Endothelial cell of umbilical vein (primary cell): ENCODE measurements at regions not wholly inside any gene's neighbourhood (a gene's known extent, or its start where the extent isn't known, plus 50 kb on each side); places are given as distances from the start of the nearest gene placed in this dataset.

Experiments used
- BruUV-seq: library from RNA; stranded (reverse); fragments of 400-500 nt; replicated peaks from 2 replicates; lab custom pipeline; 2021; lab: Mats Ljungman, UMichigan
- CTCF ChIA-PET: fragments of 300-600, 350-600 bp; sonication (Branson Sonifier 250); formaldehyde crosslinking; loops from one replicate; lab custom pipeline; 2021; ENCODE audit warnings: antibody characterized with exemption, inconsistent platforms; lab: Charles Lee
- POLR2A ChIA-PET: fragments of 300-600, 350-600 bp; sonication (Branson Sonifier 250); formaldehyde crosslinking; loops from one replicate; lab custom pipeline; 2021; ENCODE audit warnings: antibody characterized with exemption, inconsistent platforms; lab: Charles Lee
- DNase-seq: peaks from one replicate; pipeline ENCODE4 v3.0.0-alpha.2; 2011; ENCODE audit warnings: low read depth, low spot score
- FAIRE-seq: peaks from 2 replicates; lab custom pipeline; 2011; peaks lifted over from hg19 to GRCh38; lab: Jason Lieb, UNC
- H2AFZ ChIP-seq: 2 replicates; pipeline ENCODE4 v1.6.0; 2012; ENCODE audit warnings: low read depth, low read length, control low read depth, inconsistent platforms
- H3K27ac ChIP-seq: 2 replicates; pipeline ENCODE4 v1.5.1; 2011; ENCODE audit warnings: low read depth, mild to moderate bottlenecking, control low read depth, low read length, moderate library complexity; ENCODE audit not compliant: insufficient read depth
- H3K27me3 ChIP-seq, 2 experiments: 2 replicates each; pipeline versions ENCODE4 v1.6.0 to v1.6.1; 2011; ENCODE audit warnings: low read length in 2 of 2, mixed read lengths in 1 of 2; ENCODE audit not compliant: control insufficient read depth in 2 of 2, insufficient read depth in 2 of 2
- H3K36me3 ChIP-seq, 2 experiments: 2 replicates in 1 of 2; 3 replicates in 1 of 2; pipeline ENCODE4 v1.5.1; 2011; ENCODE audit warnings: low read length in 2 of 2, mild to moderate bottlenecking in 1 of 2, moderate library complexity in 1 of 2; ENCODE audit not compliant: control insufficient read depth in 2 of 2, insufficient read depth in 2 of 2; ENCODE audit errors: extremely low read depth in 1 of 2
- H3K4me1 ChIP-seq: 3 replicates; pipeline ENCODE4 v1.5.1; 2011; ENCODE audit warnings: mild to moderate bottlenecking, low read length; ENCODE audit not compliant: control insufficient read depth, insufficient read depth; ENCODE audit errors: extremely low read depth
- H3K4me2 ChIP-seq: 2 replicates; pipeline ENCODE4 v1.6.1; 2011; ENCODE audit warnings: low read length, control low read depth, mixed read lengths; ENCODE audit not compliant: insufficient read depth
- H3K4me3 ChIP-seq, 3 experiments: fragments of 200-600 bp in 1 of 3; sonication (generic), shearing (Covaris generic) in 1 of 3; replicated peaks in 1 of 3; 2 replicates each; pipeline ENCODE4 v1.5.1; 2011 to 2016; ENCODE audit warnings: control low read depth in 3 of 3, low read length in 3 of 3, mild to moderate bottlenecking in 2 of 3, inconsistent platforms in 1 of 3, low read depth in 1 of 3, moderate library complexity in 1 of 3; ENCODE audit not compliant: insufficient read depth in 1 of 3
- H3K79me2 ChIP-seq: 2 replicates; pipeline ENCODE4 v1.6.0; 2012; ENCODE audit warnings: low read length, inconsistent platforms; ENCODE audit not compliant: control insufficient read depth, insufficient read depth
- H3K9ac ChIP-seq: replicated peaks from 2 replicates; pipeline ENCODE3; 2011; ENCODE audit warnings: low read length, control low read depth; ENCODE audit not compliant: insufficient read depth; ENCODE audit errors: extremely low read depth
- H3K9me1 ChIP-seq: replicated peaks from 3 replicates; pipeline ENCODE4 v1.6.0; 2011; ENCODE audit warnings: mild to moderate bottlenecking, low read length; ENCODE audit not compliant: control insufficient read depth, insufficient read depth; ENCODE audit errors: extremely low read depth
- H3K9me3 ChIP-seq: replicated peaks from 2 replicates; pipeline ENCODE4 v1.5.1; 2012; ENCODE audit warnings: low read length, inconsistent platforms; ENCODE audit not compliant: control insufficient read depth, insufficient read depth
- H4K20me1 ChIP-seq: replicated peaks from 2 replicates; pipeline ENCODE3; 2011; ENCODE audit warnings: mild to moderate bottlenecking, low read length; ENCODE audit not compliant: control insufficient read depth, insufficient read depth; ENCODE audit errors: extremely low read depth
- CTCF ChIP-seq, 2 donors: IDR thresholded peaks; 1 replicate in 1 of 2; 2 replicates in 1 of 2; pipeline ENCODE4 v1.5.1; 2011; ENCODE audit warnings: low read length in 2 of 2, mild to moderate bottlenecking in 2 of 2, moderate library complexity in 2 of 2, control low read depth in 1 of 2, inconsistent platforms in 1 of 2, low read depth in 1 of 2; ENCODE audit not compliant: insufficient read depth in 1 of 2; ENCODE audit errors: extremely low read depth in 1 of 2
- EZH2 ChIP-seq: IDR thresholded peaks from 2 replicates; pipeline ENCODE4 v1.6.1; 2012; ENCODE audit warnings: borderline replicate concordance, low read depth, mild to moderate bottlenecking, moderate library complexity, low read length, inconsistent platforms; ENCODE audit not compliant: severe bottlenecking
- FOS ChIP-seq: IDR thresholded peaks from 2 replicates; pipeline ENCODE4 v1.6.1; 2011; ENCODE audit warnings: mild to moderate bottlenecking, low read length, moderate library complexity, borderline replicate concordance; ENCODE audit not compliant: insufficient read depth
- GATA2 ChIP-seq: IDR thresholded peaks from 2 replicates; pipeline ENCODE4 v1.7.0; 2011; ENCODE audit warnings: low read depth, mild to moderate bottlenecking, moderate library complexity, mixed read lengths, low read length; ENCODE audit not compliant: insufficient read length, insufficient read depth
- JUN ChIP-seq: IDR thresholded peaks from 2 replicates; pipeline ENCODE4 v1.6.1; 2011; ENCODE audit warnings: borderline replicate concordance, low read depth; ENCODE audit not compliant: insufficient read length, insufficient read depth
- MAX ChIP-seq: IDR thresholded peaks from 2 replicates; pipeline ENCODE4 v1.6.1; 2011; ENCODE audit not compliant: insufficient read depth, insufficient read length
- MYC ChIP-seq: IDR thresholded peaks from one replicate; pipeline ENCODE4 v1.6.1; 2011; ENCODE audit warnings: mild to moderate bottlenecking, low read depth, low read length
- POLR2A ChIP-seq: IDR thresholded peaks from 2 replicates; pipeline ENCODE4 v1.6.1; 2012; ENCODE audit warnings: low read depth, mild to moderate bottlenecking, control low read depth, low read length
- POLR2AphosphoS5 ChIP-seq: IDR thresholded peaks from 2 replicates; pipeline ENCODE4 v1.6.1; 2012; ENCODE audit warnings: low read depth, mild to moderate bottlenecking, control low read depth, low read length, moderate library complexity; ENCODE audit not compliant: insufficient read depth
- dilution Hi-C: fragments of 300-500 bp; cut with MboI; formaldehyde crosslinking; loops from one replicate; pipeline ENCODE4 v1.15.0; 2019; ENCODE audit warnings: low sequenced_read_pairs; ENCODE audit not compliant: extremely low pct_ligation_motif_present
- intact Hi-C: fragments of 100-400 bp; cut with micrococcal nuclease; formaldehyde crosslinking; loops from one replicate; pipeline ENCODE4 v1.10.0; 2022

- Histone ChIP-seq H3K9ac (no peak overlapping the region), H3K79me2 (no peaks in the 10 kb centered on the region), H3K36me3 (no peaks in the 10 kb centered on the region), H4K20me1 (no peaks in the 10 kb centered on the region), H3K27me3 (no peaks in the 10 kb centered on the region), H3K4me2 (no peak overlapping the region), H3K27ac (no peak overlapping the region), H3K9me3 (no peaks in the 10 kb centered on the region), H3K9me1 (no peaks in the 10 kb centered on the region), H3K4me1 (no peaks in the 10 kb centered on the region), H2AFZ (no peak overlapping the region), H3K4me3 (no peak overlapping the region)
- dilution Hi-C loops, result no loop called here
- ChIA-PET CTCF (no interaction called here), POLR2A (no interaction called here)
- no peak for TF ChIP-seq CTCF (IDR thresholded peaks at IDR 0.05; ENCODE audit: extremely low read depth in 1 of 2, insufficient read depth in 1 of 2, low read depth in 1 of 2, low read length in 2 of 2)
- no peak for TF ChIP-seq MAX
- no peak for TF ChIP-seq JUN
- TF ChIP-seq POLR2A, result no peak
- FAIRE-seq (no peak), DNase-seq (no peak)
- no TSS peak for BruUV-seq
- intact Hi-C loops, result no loop called here
Measured at GRCh38 chr12:84585776-84586395, 326.7 kb downstream of the SLC6A15 start.

- intact Hi-C loops, result no loop called here
- H3K4me1 ChIP-seq, result no peaks in the 10 kb centered on the region
- FAIRE-seq, result no peak
- ChIA-PET CTCF (no interaction called here), POLR2A (no interaction called here)
- no peak overlapping the region for H3K4me2 ChIP-seq
- no peaks in the 10 kb centered on the region for H3K9me3 ChIP-seq
- H3K4me3 ChIP-seq, result no peak overlapping the region
- BruUV-seq, result no TSS peak
- H3K27ac ChIP-seq, result no peak overlapping the region
- no peak overlapping the region for H2AFZ ChIP-seq
- no peak for TF ChIP-seq EZH2
- TF ChIP-seq POLR2AphosphoS5, result no peak
- no peak for TF ChIP-seq POLR2A
- TF ChIP-seq JUN, result no peak
- TF ChIP-seq GATA2, result no peak
- no peak for TF ChIP-seq MAX
- TF ChIP-seq MYC, result no peak
- no peak for TF ChIP-seq FOS
- TF ChIP-seq CTCF (IDR thresholded peaks at IDR 0.05; ENCODE audit: extremely low read depth in 1 of 2, insufficient read depth in 1 of 2, low read depth in 1 of 2, low read length in 2 of 2), result no peak
- no peaks in the 10 kb centered on the region for H3K36me3 ChIP-seq
- no peaks in the 10 kb centered on the region for H3K9me1 ChIP-seq
- DNase-seq, result no peak
- H4K20me1 ChIP-seq, result no peaks in the 10 kb centered on the region
- no peaks in the 10 kb centered on the region for H3K27me3 ChIP-seq
- no peak overlapping the region for H3K9ac ChIP-seq
- no peaks in the 10 kb centered on the region for H3K79me2 ChIP-seq
- dilution Hi-C loops, result no loop called here
Measured at GRCh38 chr12:84572196-84572595, 340.4 kb downstream of the SLC6A15 start.
